H1 (cell line): ENCODE measurements at regions not wholly inside any gene's neighbourhood (a gene's known extent, or its start where the extent isn't known, plus 50 kb on each side); places are given as distances from the start of the nearest gene placed in this dataset.

Source experiments
- CTCF ChIA-PET: fragments of 300-600 bp; sonication (Branson Sonifier 250); formaldehyde crosslinking; loops from one replicate; lab custom pipeline; 2021; ENCODE audit not compliant: partially characterized antibody; lab: Charles Lee
- POLR2A ChIA-PET: fragments of 300-600 bp; sonication (Branson Sonifier 250); formaldehyde crosslinking; loops from one replicate; lab custom pipeline; 2021; ENCODE audit warnings: inconsistent platforms; ENCODE audit not compliant: partially characterized antibody; lab: Charles Lee
- DNase-seq, 2 experiments: peaks; one replicate each; pipeline versions ENCODE4 v3.0.0 to v3.0.0-alpha.2; 2010 to 2022; ENCODE audit warnings: low spot score in 2 of 2, low read depth in 1 of 2, mixed read lengths in 1 of 2
- FAIRE-seq: peaks from 2 replicates; lab custom pipeline; 2011; peaks lifted over from hg19 to GRCh38; lab: Jason Lieb, UNC
- H2AFZ ChIP-seq: 2 replicates; pipeline ENCODE4 v1.8.1; 2012; ENCODE audit warnings: low read length, inconsistent platforms
- H2AK5ac ChIP-seq: 2 replicates; pipeline ENCODE4 v1.6.1; 2013; ENCODE audit warnings: low read depth, low read length
- H2BK120ac ChIP-seq: replicated peaks from 2 replicates; pipeline ENCODE3; 2013; ENCODE audit warnings: low read depth, low read length, inconsistent platforms
- H2BK12ac ChIP-seq: 2 replicates; pipeline ENCODE4 v1.6.1; 2013; ENCODE audit warnings: low read depth, low read length
- H2BK15ac ChIP-seq: 2 replicates; pipeline ENCODE4 v1.6.1; 2013; ENCODE audit warnings: low read length
- H2BK20ac ChIP-seq: 2 replicates; pipeline ENCODE4 v1.6.1; 2013; ENCODE audit warnings: low read length
- H2BK5ac ChIP-seq: 2 replicates; pipeline ENCODE4 v1.6.1; 2013; ENCODE audit warnings: low read depth, low read length
- H3K14ac ChIP-seq: 2 replicates; pipeline ENCODE4 v1.6.1; 2013; ENCODE audit warnings: inconsistent platforms; ENCODE audit not compliant: insufficient read length
- H3K18ac ChIP-seq: 2 replicates; pipeline ENCODE4 v1.6.1; 2013; ENCODE audit warnings: low read length; ENCODE audit errors: extremely low read depth
- H3K23ac ChIP-seq: 2 replicates; pipeline ENCODE4 v1.6.1; 2013; ENCODE audit warnings: inconsistent platforms; ENCODE audit not compliant: insufficient read length
- H3K23me2 ChIP-seq: 2 replicates; pipeline ENCODE4 v1.6.1; 2013; ENCODE audit warnings: low read depth, low read length
- H3K27ac ChIP-seq: 2 replicates; pipeline ENCODE4 v1.6.1; 2011; ENCODE audit warnings: low read depth, low read length, inconsistent platforms
- H3K27me3 ChIP-seq, 4 experiments: replicated peaks in 1 of 4; 1 replicate in 1 of 4; 2 replicates in 3 of 4; pipeline versions ENCODE4 v1.6.1 to v1.8.1; 2011 to 2013; ENCODE audit warnings: low read length in 3 of 4, mild to moderate bottlenecking in 3 of 4, inconsistent platforms in 2 of 4, mixed read lengths in 2 of 4, moderate library complexity in 1 of 4; ENCODE audit not compliant: control insufficient read depth in 3 of 4, insufficient read depth in 3 of 4; ENCODE audit errors: extremely low read depth in 1 of 4
- H3K36me3 ChIP-seq, 4 experiments: 2 replicates each; pipeline versions ENCODE4 v1.6.1 to v1.8.1; 2011 to 2013; ENCODE audit warnings: mild to moderate bottlenecking in 4 of 4, low read length in 3 of 4, moderate library complexity in 2 of 4, control low read depth in 1 of 4, inconsistent platforms in 1 of 4; ENCODE audit not compliant: insufficient read depth in 4 of 4, control insufficient read depth in 2 of 4
- H3K4ac ChIP-seq: replicated peaks from 2 replicates; pipeline ENCODE3; 2013; ENCODE audit warnings: low read length, low read depth, mixed read lengths, inconsistent platforms; ENCODE audit not compliant: insufficient read length
- H3K4me1 ChIP-seq, 4 experiments: replicated peaks in 1 of 4; 1 replicate in 1 of 4; 2 replicates in 3 of 4; pipeline versions ENCODE4 v1.6.1 to v1.8.1; 2011 to 2013; ENCODE audit warnings: low read length in 3 of 4, inconsistent platforms in 2 of 4, mixed read lengths in 1 of 4; ENCODE audit not compliant: insufficient read depth in 4 of 4, control insufficient read depth in 3 of 4
- H3K4me2 ChIP-seq, 2 experiments: 2 replicates each; pipeline versions ENCODE4 v1.6.1 to v1.8.1; 2011 to 2013; ENCODE audit warnings: low read depth in 2 of 2, low read length in 2 of 2, control low read depth in 1 of 2, inconsistent platforms in 1 of 2, mild to moderate bottlenecking in 1 of 2; ENCODE audit not compliant: insufficient read depth in 1 of 2
- H3K4me3 ChIP-seq, 4 experiments: fragments of 200-600, 300-600 bp in 1 of 4; sonication (generic), shearing (Covaris generic), sonication (Bioruptor Twin) in 1 of 4; 2 replicates each; pipeline versions ENCODE4 v1.5.1 to v1.8.1; 2011 to 2016; ENCODE audit warnings: low read length in 4 of 4, low read depth in 3 of 4, control low read depth in 2 of 4, inconsistent platforms in 2 of 4, mild to moderate bottlenecking in 2 of 4, mixed read lengths in 1 of 4, moderate library complexity in 1 of 4; ENCODE audit not compliant: insufficient read depth in 2 of 4; ENCODE audit errors: extremely low read depth in 1 of 4
- H3K56ac ChIP-seq: replicated peaks from 2 replicates; pipeline ENCODE3; 2013; ENCODE audit warnings: low read depth, mild to moderate bottlenecking, mixed read lengths, low read length, inconsistent platforms; ENCODE audit not compliant: insufficient read length
- H3K79me1 ChIP-seq: 2 replicates; pipeline ENCODE4 v1.6.1; 2013; ENCODE audit warnings: low read depth, low read length, control low read depth
- H3K79me2 ChIP-seq, 2 experiments: 2 replicates each; pipeline versions ENCODE4 v1.6.1 to v1.8.1; 2012 to 2013; ENCODE audit warnings: low read length in 2 of 2, mild to moderate bottlenecking in 2 of 2, inconsistent platforms in 1 of 2; ENCODE audit not compliant: insufficient read depth in 2 of 2, control insufficient read depth in 1 of 2
- H3K9ac ChIP-seq, 4 experiments: replicated peaks in 1 of 4; 1 replicate in 1 of 4; 2 replicates in 3 of 4; pipeline versions ENCODE4 v1.6.1 to v1.8.1; 2011 to 2013; ENCODE audit warnings: low read depth in 3 of 4, low read length in 3 of 4, control low read depth in 2 of 4, mild to moderate bottlenecking in 2 of 4, moderate library complexity in 2 of 4, inconsistent platforms in 1 of 4; ENCODE audit errors: extremely low read depth in 1 of 4
- H3K9me3 ChIP-seq, 2 experiments: 2 replicates each; pipeline versions ENCODE4 v1.6.1 to v1.8.1; 2012 to 2013; ENCODE audit warnings: mild to moderate bottlenecking in 2 of 2, moderate library complexity in 2 of 2, control low read depth in 1 of 2, inconsistent platforms in 1 of 2, low read depth in 1 of 2, low read length in 1 of 2, mixed read lengths in 1 of 2; ENCODE audit not compliant: insufficient read depth in 2 of 2
- H4K20me1 ChIP-seq, 2 experiments: replicated peaks in 1 of 2; 2 replicates each; pipeline versions ENCODE3 to v1.8.1; 2011 to 2013; ENCODE audit warnings: inconsistent platforms in 2 of 2, low read length in 2 of 2, mild to moderate bottlenecking in 1 of 2; ENCODE audit not compliant: insufficient read depth in 2 of 2, control insufficient read depth in 1 of 2
- H4K5ac ChIP-seq: 2 replicates; pipeline ENCODE4 v1.6.1; 2013; ENCODE audit warnings: low read length, low read depth, mixed read lengths, inconsistent platforms; ENCODE audit not compliant: insufficient read length
- H4K8ac ChIP-seq: 2 replicates; pipeline ENCODE4 v1.8.0; 2013; ENCODE audit warnings: mild to moderate bottlenecking, moderate library complexity, low read length, inconsistent platforms; ENCODE audit not compliant: insufficient read depth; ENCODE audit errors: extremely low read depth
- H4K91ac ChIP-seq: replicated peaks from 2 replicates; pipeline ENCODE3; 2013; ENCODE audit warnings: low read length, mixed read lengths, inconsistent platforms; ENCODE audit not compliant: insufficient read length
- FOSL1 ChIP-seq: IDR thresholded peaks from 2 replicates; pipeline ENCODE4 v1.6.1; 2011; ENCODE audit warnings: mild to moderate bottlenecking, low read depth, low read length, moderate library complexity; ENCODE audit not compliant: insufficient read depth
- JUND ChIP-seq: IDR thresholded peaks from 2 replicates; pipeline ENCODE4 v1.6.1; 2011; ENCODE audit warnings: mild to moderate bottlenecking, improper control_type of control experiment, low read length
- KDM1A ChIP-seq: fragments of 200-600, 300-600 bp; sonication (generic); IDR thresholded peaks from 2 replicates; pipeline ENCODE4 v1.7.1; 2016; ENCODE audit warnings: mild to moderate bottlenecking, low read length, borderline replicate concordance
- SAP30 ChIP-seq: fragments of 300-600 bp; sonication (generic); IDR thresholded peaks from 2 replicates; pipeline ENCODE4 v1.7.1; 2012; ENCODE audit warnings: low read length, moderate library complexity, mild to moderate bottlenecking, inconsistent platforms; ENCODE audit not compliant: insufficient read depth, insufficient replicate concordance
- SP1 ChIP-seq: IDR thresholded peaks from 2 replicates; pipeline ENCODE4 v1.6.1; 2011; ENCODE audit warnings: low read depth, low read length
- TCF12 ChIP-seq: IDR thresholded peaks from 2 replicates; pipeline ENCODE4 v1.6.1; 2011; ENCODE audit warnings: low read depth, mild to moderate bottlenecking, low read length
- ZNF274 ChIP-seq: IDR thresholded peaks from 2 replicates; pipeline ENCODE4 v1.7.0; 2012; ENCODE audit warnings: low read length, borderline replicate concordance; ENCODE audit errors: extremely low read depth
- WGBS, 2 experiments: shearing (Covaris generic) in 1 of 2; methylation state at CpG; one replicate each; pipeline versions ENCODE4 v1.1.6 to v1.1.7; 2013 to 2015; ENCODE audit warnings: low lambda C conversion rate in 2 of 2, mixed read lengths in 2 of 2, inconsistent platforms in 1 of 2, low coverage in 1 of 2, missing lambda C conversion rate in 1 of 2; ENCODE audit not compliant: insufficient replicate concordance in 2 of 2, insufficient coverage in 1 of 2, insufficient read length in 1 of 2; ENCODE audit errors: extremely low coverage in 1 of 2, missing lambda C conversion rate in 1 of 2; 5-methylcytosine and 5-hydroxymethylcytosine counted together
- TF ChIP-seq, protein P1 (sequence below): IDR thresholded peaks from 2 replicates; pipeline ENCODE4 v1.6.1; 2012; ENCODE audit warnings: low read length, inconsistent platforms
- TF ChIP-seq, protein P2 (sequence below): IDR thresholded peaks from 2 replicates; pipeline ENCODE4 v1.6.1; 2011; ENCODE audit warnings: low read depth, mild to moderate bottlenecking, low read length; ENCODE audit not compliant: insufficient read depth

DNA sequence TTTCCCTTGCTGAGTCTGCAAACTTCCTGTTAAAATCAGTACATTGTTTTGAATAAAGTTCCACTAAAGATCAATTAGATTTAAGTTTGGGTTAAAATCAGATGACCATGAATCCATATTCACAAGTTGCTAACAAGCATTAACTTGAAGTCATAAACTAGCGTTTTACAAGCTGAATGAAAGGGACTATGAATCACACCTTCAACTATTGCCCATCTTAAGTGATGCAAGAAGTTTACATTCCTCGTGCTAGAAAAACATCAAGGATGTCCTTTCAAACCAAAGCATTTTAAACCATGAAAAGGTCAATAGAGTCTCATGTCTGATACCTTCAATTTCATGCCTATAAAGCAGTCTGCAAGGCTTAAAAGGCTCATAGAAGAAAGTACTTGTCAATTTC, 257.2 kb upstream of the SYT4 start:
- CTCF ChIA-PET, result no interaction called here

More for the DNA sequence above, 257.2 kb upstream of the SYT4 start:
- H2BK120ac ChIP-seq, result no peak overlapping the region
- H3K36me3 ChIP-seq, result no peaks in the 10 kb centered on the region
- DNase-seq (no peak), FAIRE-seq (no peak)
- H3K4me1 ChIP-seq, result no peaks in the 10 kb centered on the region
- TF ChIP-seq, protein P1, sequence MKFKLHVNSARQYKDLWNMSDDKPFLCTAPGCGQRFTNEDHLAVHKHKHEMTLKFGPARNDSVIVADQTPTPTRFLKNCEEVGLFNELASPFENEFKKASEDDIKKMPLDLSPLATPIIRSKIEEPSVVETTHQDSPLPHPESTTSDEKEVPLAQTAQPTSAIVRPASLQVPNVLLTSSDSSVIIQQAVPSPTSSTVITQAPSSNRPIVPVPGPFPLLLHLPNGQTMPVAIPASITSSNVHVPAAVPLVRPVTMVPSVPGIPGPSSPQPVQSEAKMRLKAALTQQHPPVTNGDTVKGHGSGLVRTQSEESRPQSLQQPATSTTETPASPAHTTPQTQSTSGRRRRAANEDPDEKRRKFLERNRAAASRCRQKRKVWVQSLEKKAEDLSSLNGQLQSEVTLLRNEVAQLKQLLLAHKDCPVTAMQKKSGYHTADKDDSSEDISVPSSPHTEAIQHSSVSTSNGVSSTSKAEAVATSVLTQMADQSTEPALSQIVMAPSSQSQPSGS, result no peak
- TF ChIP-seq JUND, result no peak
- TF ChIP-seq TCF12, result no peak
- TF ChIP-seq FOSL1, result no peak
- TF ChIP-seq KDM1A, result no peak
- TF ChIP-seq SAP30, result no peak
- TF ChIP-seq, protein P2, sequence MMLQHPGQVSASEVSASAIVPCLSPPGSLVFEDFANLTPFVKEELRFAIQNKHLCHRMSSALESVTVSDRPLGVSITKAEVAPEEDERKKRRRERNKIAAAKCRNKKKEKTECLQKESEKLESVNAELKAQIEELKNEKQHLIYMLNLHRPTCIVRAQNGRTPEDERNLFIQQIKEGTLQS, result no peak
- TF ChIP-seq ZNF274, result no peak
- TF ChIP-seq SP1, result no peak
- H3K56ac ChIP-seq, result no peak overlapping the region
- 78% methylated on average over 2 of the region's 2 CpGs; no CpG with 5 or more reads in 1 of the 2 experiments for whole genome bisulfite sequencing, 2 experiments
- H2BK15ac ChIP-seq, result no peak overlapping the region
- no peak overlapping the region for H3K18ac ChIP-seq
- H2BK5ac ChIP-seq, result no peak overlapping the region
- no peak overlapping the region for H4K5ac ChIP-seq
- H4K20me1 ChIP-seq, result no peaks in the 10 kb centered on the region
- H4K91ac ChIP-seq, result no peak overlapping the region
- H3K23ac ChIP-seq, result no peak overlapping the region
- no peaks in the 10 kb centered on the region for H3K9me3 ChIP-seq
- no peaks in the 10 kb centered on the region for H3K27me3 ChIP-seq
- H2BK20ac ChIP-seq, result no peak overlapping the region
- POLR2A ChIA-PET, result interaction anchor here (0.6 kb wide), 1 partner anchor 8 kb away, joined by 4 read pairs; no protein-coding TSS in a partner anchor
- H3K79me1 ChIP-seq, result no peaks in the 10 kb centered on the region
- no peak overlapping the region for H3K4me3 ChIP-seq
- no peak overlapping the region for H3K14ac ChIP-seq
- H3K79me2 ChIP-seq, result no peaks in the 10 kb centered on the region
- H3K23me2 ChIP-seq, result no peaks in the 10 kb centered on the region; the same call in 1 of the 2 replicates
- H4K8ac ChIP-seq, result no peak overlapping the region
- H2AK5ac ChIP-seq, result no peak overlapping the region
- H3K4me2 ChIP-seq, result no peak overlapping the region
- no peak overlapping the region for H3K9ac ChIP-seq
- no peak overlapping the region for H3K4ac ChIP-seq
- no peak overlapping the region for H2BK12ac ChIP-seq
- H2AFZ ChIP-seq, result no peak overlapping the region
- no peak overlapping the region for H3K27ac ChIP-seq
